GM04503 (cell line): ENCODE measurements at regions not wholly inside any gene's neighbourhood (a gene's known extent, or its start where the extent isn't known, plus 50 kb on each side); places are given as distances from the start of the nearest gene placed in this dataset.
"Not testable (repeated sequence)": the region's sequence is repeated elsewhere in the genome, so short reads cannot be mapped to it uniquely, and the experiment has no call there.

ENCODE experiments used
- DNase-seq: peaks from one replicate; pipeline ENCODE4 v3.0.0-alpha.2; 2012; ENCODE audit warnings: low read depth

DNA sequence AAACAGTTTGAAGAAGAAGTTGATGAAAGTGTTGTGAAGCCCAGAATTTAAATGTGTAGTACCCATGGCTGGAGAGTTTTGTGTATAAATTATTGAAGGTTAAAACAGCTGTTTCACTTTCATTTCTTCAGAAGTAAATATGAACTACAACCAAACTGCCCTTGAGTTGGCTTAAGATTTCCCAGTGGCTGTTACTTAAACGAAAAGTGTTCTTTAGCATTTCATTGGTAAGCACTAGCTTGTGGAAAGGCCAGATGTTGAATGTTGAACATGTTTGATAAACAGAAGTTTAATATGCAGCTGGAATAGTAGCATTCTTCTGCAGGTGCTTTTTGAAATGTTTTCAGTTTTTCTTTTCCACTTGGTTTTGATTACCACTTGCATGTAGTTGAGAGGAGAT is 83.2 kb upstream of the TNRC6B start:
- DNase-seq = no peak

DNA sequence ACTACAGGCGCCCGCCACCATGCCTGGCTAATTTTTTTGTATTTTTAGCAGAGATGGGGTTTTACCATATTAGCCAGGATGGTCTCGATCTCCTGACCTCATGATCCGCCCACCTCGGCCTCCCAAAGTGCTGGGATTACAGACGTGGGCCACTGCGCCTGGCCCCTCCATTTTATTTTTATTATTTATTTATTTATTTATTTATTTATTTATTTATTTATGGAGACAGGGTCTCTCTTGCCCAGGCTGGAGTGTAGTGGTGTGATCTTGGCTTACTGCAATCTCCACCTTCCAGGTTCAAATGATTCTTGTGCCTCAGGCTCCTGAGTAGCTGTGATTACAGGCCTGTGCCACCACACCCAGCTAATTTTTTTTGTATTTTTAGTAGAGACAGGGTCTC is 77.8 kb upstream of the TNRC6B start:
- not testable (repeated sequence) for DNase-seq

DNA sequence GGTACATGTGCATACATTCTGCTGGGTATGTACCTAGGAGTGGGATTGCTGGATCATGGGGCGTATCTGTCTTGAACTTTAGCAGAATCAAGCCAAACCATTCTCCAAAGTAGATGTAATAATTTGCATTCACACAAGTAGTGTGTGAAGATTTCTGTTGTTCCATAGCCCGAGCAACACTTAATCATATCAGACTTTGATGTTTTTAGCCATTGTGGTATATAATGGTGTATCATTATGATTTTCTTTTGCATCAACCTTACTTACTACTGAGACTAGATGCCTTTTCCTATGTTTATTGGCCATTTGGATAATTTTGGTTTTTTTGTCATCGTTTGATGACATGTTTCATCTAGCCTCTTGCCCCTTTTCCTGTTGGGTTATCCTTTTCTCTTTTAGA is 72.0 kb upstream of the TNRC6B start:
- DNase-seq = no peak

DNA sequence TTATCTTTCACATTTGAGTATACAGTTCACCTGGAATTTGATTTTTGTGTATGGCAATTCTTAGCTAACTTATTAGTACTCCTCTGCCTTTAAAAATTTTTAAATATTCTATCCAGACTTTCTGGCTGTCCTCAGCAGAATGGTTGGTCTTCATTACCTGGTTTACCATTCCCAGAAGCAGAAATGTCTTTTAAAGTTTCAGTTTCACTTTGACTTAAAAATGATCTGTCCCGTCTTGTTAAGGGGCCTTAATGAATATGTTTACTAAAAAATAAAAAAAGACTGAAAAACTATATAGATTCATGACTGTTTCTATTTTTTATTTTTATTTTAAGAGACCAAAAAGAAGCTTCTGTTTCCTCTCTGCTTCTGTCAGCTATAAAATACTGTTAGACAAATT is 70.5 kb upstream of the TNRC6B start:
- DNase-seq = no peak

DNA sequence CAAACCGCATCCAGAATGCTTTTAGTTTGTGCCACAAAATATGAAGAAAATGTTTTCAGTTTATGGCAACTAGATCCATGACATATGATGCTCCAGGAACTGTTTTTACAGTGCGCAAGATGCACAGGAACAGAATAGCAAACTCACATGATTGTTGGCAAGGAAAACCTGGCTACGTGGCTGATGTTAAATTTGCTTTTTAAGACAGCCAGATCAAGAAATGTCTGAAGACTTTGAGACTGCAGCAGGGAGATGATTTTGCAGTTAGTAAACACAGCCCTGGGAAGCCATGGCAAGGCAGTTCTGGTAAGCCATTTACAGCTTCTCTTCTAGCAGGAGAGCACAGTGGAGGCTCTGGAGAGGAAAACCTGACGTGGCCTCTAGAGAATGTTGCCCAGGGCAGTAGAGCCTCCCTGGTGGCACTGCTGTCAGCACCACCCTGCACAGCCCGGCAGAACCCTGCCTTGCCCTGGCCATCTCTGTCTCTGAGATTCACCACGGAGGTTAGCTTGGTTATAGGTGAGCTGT is 69.8 kb upstream of the TNRC6B start:
- DNase-seq = peak; percentile 40

DNA sequence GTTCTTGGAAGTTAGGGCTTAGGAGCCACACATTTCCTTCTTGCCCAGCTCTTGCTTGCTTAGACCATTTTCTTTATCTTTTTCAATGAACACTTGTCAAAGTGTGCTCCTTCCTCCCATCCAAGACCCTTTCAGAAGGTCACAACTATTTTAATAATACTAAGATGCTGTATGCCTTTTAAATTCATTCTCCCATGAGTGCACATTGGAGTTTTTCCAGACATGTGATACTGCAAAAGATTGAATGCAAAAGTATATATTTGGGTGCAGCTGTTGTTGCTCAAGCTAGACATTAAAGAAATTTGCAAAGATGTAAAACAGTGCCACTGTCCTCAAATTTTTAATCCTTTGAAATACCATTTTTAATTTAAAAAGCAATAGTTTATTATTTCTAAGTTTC is 69.3 kb upstream of the TNRC6B start:
- no peak for DNase-seq

DNA sequence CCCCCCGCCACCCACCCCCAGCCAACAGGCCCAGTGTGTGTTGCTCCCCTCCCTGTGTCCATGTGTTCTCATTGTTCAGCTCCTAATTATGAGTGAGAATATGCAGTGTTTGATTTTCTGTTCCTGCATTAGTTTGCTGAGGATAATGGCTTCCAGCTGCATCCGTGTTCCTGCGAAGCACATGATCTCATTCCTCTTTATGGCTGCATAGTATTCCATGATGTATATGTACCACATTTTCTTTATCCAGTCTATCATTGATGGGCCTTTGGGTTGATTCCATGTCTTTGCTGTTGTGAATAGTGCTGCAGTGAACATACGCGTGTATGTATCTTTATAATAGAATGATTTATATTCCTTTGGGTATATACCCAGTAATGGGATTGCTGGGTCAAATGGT is 68.8 kb upstream of the TNRC6B start:
- not testable (repeated sequence) for DNase-seq

DNA sequence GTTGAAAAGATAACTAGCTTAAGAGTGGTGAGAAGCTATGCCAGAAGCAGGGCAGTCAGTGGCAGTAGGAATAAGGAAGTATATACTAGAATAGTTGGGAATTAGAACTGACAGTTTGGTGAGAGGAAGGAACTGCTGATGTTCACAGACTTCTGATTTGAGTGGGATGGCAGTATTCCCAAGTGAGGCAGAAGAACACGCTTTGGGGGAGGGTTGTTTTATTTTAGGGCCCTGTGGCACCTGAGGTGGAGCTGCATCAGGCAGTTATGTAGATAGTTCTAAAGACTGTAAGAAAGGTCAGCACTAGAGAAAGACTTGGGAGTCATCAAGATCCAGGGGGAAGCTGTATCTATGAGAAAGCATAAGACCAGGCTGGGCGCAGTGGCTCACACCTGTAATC is 66.3 kb upstream of the TNRC6B start:
- no peak for DNase-seq

DNA sequence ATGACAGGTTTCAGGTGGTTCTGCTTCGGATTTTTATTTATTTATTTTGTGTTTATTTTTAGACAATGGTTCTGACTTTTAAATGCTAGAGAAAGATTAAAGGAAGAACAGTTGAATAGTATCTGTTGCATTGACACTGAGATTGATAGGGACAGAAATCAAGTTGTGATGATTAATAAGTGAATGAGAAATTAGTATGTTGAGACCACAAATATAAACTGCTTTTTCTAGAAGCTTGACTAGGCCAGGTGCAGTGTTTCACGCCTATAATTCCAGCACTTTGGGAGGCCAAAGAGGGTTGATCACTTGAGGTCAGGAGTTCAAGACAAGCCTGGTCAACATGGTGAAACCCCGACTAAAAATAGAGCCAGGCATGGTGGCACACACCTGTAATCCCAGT is 65.1 kb upstream of the TNRC6B start:
- no peak for DNase-seq

DNA sequence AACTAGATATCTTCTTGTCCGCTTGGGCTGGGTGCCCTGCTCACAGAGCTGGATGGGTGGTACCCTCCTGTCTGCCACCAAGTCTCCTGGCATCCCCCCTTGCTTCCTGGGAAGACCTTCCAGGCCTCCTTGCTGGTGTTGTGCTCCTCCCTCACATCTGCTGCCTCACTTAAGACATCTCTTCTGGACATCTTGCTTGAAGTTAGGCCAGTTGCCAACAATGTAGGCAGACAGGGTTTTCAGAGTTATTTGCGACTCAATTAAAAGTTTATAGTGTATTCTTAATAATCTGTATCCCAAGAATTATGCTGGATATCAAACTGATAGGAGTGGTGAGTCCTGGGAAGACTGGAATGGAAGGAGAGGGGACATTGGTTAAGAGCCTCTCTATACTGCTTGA is 64.0 kb upstream of the TNRC6B start:
- DNase-seq = no peak

DNA sequence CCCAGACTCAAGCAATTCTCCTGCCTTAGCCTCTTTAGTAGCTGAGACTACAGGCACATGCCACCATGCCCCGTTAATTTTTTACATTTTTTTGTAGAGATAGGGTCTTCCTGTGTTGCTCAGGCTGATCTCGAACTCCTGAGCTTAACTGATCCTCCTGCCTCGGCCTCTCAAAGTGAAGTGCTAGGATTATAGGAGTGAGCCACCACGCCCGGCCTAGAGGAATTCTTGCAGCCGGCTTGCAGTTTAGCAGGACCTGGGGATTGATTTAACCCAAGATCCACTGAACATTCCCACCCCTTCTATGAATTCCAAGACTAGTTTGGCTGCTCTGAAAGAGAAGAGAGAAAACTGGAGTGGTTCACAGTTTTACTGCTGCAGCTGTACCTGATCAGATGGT is 63.3 kb upstream of the TNRC6B start:
- no peak for DNase-seq

DNA sequence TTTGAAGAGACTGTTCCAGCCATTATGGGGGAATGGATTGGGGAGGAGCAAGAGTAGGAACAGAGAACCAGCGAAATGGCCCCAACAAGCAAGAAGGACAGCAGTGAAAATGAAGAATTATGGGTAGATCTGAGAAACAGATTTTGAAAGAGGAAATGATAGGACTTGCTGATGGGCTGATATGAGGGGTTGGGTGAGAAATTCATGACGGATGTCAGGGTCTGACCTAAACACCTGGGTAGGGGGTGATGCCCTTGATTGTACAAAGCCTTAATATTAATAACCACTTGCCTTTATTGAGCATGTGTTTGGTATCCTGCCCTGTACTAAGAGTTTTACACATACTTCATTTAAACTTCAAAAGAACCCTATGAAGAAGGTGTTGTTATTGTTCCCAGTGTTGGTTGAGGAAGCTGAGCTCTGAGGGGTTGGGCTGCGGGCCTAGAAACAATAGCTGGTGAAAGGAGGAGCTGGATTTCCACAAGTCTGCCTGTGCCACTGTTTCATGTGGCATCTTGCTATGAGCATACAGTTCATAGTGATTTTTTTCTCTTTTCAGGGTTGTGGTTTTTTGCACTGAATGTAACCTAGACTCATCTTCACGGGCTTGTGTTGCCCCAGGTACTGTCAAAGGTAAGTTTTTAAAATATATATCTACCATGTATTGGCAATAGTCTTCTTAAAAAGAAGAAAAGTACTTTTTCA is 61.1 kb upstream of the TNRC6B start:
- DNase-seq = no peak

DNA sequence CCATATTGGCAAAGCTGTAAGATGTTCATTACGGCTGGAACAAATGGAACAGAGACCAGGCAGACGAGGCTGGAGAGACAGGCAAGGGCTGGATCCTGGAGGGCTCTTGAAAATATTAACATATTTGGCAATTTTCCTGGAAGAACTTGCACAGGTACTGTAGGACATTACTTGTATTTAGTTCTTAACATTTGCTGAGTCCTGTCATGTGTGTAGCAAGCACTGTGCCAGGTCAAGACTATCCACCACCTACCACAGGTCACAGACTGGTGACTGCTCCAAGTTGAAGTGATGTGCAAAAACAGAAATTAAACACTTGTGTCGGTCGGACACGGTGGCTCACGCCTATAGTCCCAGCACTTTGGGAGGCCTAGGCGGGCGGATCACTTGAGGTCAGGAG is 58.7 kb upstream of the TNRC6B start:
- DNase-seq = no peak

DNA sequence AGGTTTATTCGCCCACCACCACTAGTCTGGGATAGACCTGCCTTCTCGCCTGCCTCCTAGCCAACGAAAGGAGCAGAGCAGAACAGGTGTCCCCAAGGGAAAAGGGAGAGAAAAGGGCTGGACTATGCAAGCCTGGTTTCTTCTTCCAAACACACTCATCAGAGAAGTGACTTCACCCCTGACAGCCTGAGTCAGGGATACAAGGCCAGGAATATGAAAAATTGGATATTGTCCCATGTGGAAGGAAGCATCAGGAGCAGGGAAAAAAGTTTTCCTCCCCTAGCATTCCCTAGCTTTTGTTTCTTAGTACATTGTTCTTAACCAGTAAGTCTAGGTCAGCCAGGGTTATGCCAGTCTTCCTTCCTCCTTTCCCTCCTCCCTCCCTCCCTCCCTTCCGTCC is 56.9 kb upstream of the TNRC6B start:
- DNase-seq = no peak

DNA sequence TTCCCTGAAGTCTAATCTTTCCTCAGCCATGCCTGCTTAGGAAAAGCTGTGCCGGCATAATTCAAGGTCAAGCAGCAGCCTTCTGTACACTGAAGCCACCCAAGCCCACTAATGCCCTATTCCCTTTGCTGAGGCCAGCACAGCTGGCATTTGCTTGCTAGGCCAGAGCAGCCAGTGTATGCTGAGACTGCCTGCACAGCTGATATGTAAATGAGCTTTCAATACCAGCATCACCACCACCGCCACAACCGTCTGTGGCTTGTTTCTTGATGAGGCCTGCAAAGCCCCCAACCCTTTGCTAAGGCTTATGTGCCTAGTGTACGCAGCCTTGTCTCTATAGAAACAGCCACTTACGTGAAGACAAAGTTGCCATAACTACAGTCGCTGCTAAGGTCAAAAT is 56.3 kb upstream of the TNRC6B start:
- no peak for DNase-seq

DNA sequence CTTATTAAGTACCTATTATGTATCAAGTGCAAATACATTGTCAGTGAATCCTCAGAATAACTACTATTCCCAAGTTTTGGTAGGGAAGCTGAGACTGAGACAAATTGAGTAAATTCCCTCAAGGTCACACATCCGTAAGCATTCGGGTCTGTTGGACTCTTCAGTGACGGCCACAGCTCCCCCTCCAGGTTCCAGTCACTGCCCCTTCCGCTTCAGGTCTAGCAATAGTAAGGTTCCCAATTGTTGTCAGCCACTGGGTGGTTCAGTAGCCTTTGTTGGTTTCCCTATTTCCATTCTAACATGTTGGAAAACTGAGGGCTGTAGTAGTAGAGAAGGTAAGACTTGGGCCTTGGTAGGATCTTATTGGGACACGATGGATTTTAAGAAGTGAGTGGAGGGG is 54.9 kb upstream of the TNRC6B start:
- no peak for DNase-seq

DNA sequence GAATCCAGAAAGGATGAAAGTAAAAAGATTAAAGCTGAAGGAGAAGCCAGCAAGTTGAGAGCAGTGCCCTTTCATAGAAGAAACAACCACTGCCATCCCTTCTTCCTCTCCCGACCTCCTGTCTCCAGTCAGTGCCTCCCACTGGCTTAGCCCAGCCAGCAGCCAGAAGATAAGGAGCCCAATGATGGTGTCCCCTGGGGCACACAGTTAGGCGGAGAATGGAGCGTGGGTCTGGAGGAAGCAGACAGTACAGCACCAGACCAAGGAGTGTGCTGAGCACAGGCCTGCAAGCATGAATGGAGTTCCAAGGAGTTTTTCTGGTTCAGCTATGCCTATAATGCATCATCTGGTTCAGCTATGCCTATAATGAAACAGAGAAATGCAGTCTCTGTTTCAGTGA is 54.3 kb upstream of the TNRC6B start:
- DNase-seq = no peak
